Endothelial cell of umbilical vein (primary cell): ENCODE measurements at regions not wholly inside any gene's neighbourhood (a gene's known extent, or its start where the extent isn't known, plus 50 kb on each side); places are given as distances from the start of the nearest gene placed in this dataset.
A peak's percentile ranks its signal among the peaks of the same experiment; 100 is the strongest.

Source experiments
- BruUV-seq: library from RNA; stranded (reverse); fragments of 400-500 nt; replicated peaks from 2 replicates; lab custom pipeline; 2021; lab: Mats Ljungman, UMichigan
- CTCF ChIA-PET: fragments of 300-600, 350-600 bp; sonication (Branson Sonifier 250); formaldehyde crosslinking; loops from one replicate; lab custom pipeline; 2021; ENCODE audit warnings: antibody characterized with exemption, inconsistent platforms; lab: Charles Lee
- POLR2A ChIA-PET: fragments of 300-600, 350-600 bp; sonication (Branson Sonifier 250); formaldehyde crosslinking; loops from one replicate; lab custom pipeline; 2021; ENCODE audit warnings: antibody characterized with exemption, inconsistent platforms; lab: Charles Lee
- DNase-seq: peaks from one replicate; pipeline ENCODE4 v3.0.0-alpha.2; 2011; ENCODE audit warnings: low read depth, low spot score
- FAIRE-seq: peaks from 2 replicates; lab custom pipeline; 2011; peaks lifted over from hg19 to GRCh38; lab: Jason Lieb, UNC
- H2AFZ ChIP-seq: 2 replicates; pipeline ENCODE4 v1.6.0; 2012; ENCODE audit warnings: low read depth, low read length, control low read depth, inconsistent platforms
- H3K27ac ChIP-seq: 2 replicates; pipeline ENCODE4 v1.5.1; 2011; ENCODE audit warnings: low read depth, mild to moderate bottlenecking, control low read depth, low read length, moderate library complexity; ENCODE audit not compliant: insufficient read depth
- H3K27me3 ChIP-seq, 2 experiments: 2 replicates each; pipeline versions ENCODE4 v1.6.0 to v1.6.1; 2011; ENCODE audit warnings: low read length in 2 of 2, mixed read lengths in 1 of 2; ENCODE audit not compliant: control insufficient read depth in 2 of 2, insufficient read depth in 2 of 2
- H3K36me3 ChIP-seq, 2 experiments: 2 replicates in 1 of 2; 3 replicates in 1 of 2; pipeline ENCODE4 v1.5.1; 2011; ENCODE audit warnings: low read length in 2 of 2, mild to moderate bottlenecking in 1 of 2, moderate library complexity in 1 of 2; ENCODE audit not compliant: control insufficient read depth in 2 of 2, insufficient read depth in 2 of 2; ENCODE audit errors: extremely low read depth in 1 of 2
- H3K4me1 ChIP-seq: 3 replicates; pipeline ENCODE4 v1.5.1; 2011; ENCODE audit warnings: mild to moderate bottlenecking, low read length; ENCODE audit not compliant: control insufficient read depth, insufficient read depth; ENCODE audit errors: extremely low read depth
- H3K4me2 ChIP-seq: 2 replicates; pipeline ENCODE4 v1.6.1; 2011; ENCODE audit warnings: low read length, control low read depth, mixed read lengths; ENCODE audit not compliant: insufficient read depth
- H3K4me3 ChIP-seq, 3 experiments: fragments of 200-600 bp in 1 of 3; sonication (generic), shearing (Covaris generic) in 1 of 3; replicated peaks in 1 of 3; 2 replicates each; pipeline ENCODE4 v1.5.1; 2011 to 2016; ENCODE audit warnings: control low read depth in 3 of 3, low read length in 3 of 3, mild to moderate bottlenecking in 2 of 3, inconsistent platforms in 1 of 3, low read depth in 1 of 3, moderate library complexity in 1 of 3; ENCODE audit not compliant: insufficient read depth in 1 of 3
- H3K79me2 ChIP-seq: 2 replicates; pipeline ENCODE4 v1.6.0; 2012; ENCODE audit warnings: low read length, inconsistent platforms; ENCODE audit not compliant: control insufficient read depth, insufficient read depth
- H3K9ac ChIP-seq: replicated peaks from 2 replicates; pipeline ENCODE3; 2011; ENCODE audit warnings: low read length, control low read depth; ENCODE audit not compliant: insufficient read depth; ENCODE audit errors: extremely low read depth
- H3K9me1 ChIP-seq: replicated peaks from 3 replicates; pipeline ENCODE4 v1.6.0; 2011; ENCODE audit warnings: mild to moderate bottlenecking, low read length; ENCODE audit not compliant: control insufficient read depth, insufficient read depth; ENCODE audit errors: extremely low read depth
- H3K9me3 ChIP-seq: replicated peaks from 2 replicates; pipeline ENCODE4 v1.5.1; 2012; ENCODE audit warnings: low read length, inconsistent platforms; ENCODE audit not compliant: control insufficient read depth, insufficient read depth
- H4K20me1 ChIP-seq: replicated peaks from 2 replicates; pipeline ENCODE3; 2011; ENCODE audit warnings: mild to moderate bottlenecking, low read length; ENCODE audit not compliant: control insufficient read depth, insufficient read depth; ENCODE audit errors: extremely low read depth
- CTCF ChIP-seq, 2 donors: IDR thresholded peaks; 1 replicate in 1 of 2; 2 replicates in 1 of 2; pipeline ENCODE4 v1.5.1; 2011; ENCODE audit warnings: low read length in 2 of 2, mild to moderate bottlenecking in 2 of 2, moderate library complexity in 2 of 2, control low read depth in 1 of 2, inconsistent platforms in 1 of 2, low read depth in 1 of 2; ENCODE audit not compliant: insufficient read depth in 1 of 2; ENCODE audit errors: extremely low read depth in 1 of 2
- EZH2 ChIP-seq: IDR thresholded peaks from 2 replicates; pipeline ENCODE4 v1.6.1; 2012; ENCODE audit warnings: borderline replicate concordance, low read depth, mild to moderate bottlenecking, moderate library complexity, low read length, inconsistent platforms; ENCODE audit not compliant: severe bottlenecking
- FOS ChIP-seq: IDR thresholded peaks from 2 replicates; pipeline ENCODE4 v1.6.1; 2011; ENCODE audit warnings: mild to moderate bottlenecking, low read length, moderate library complexity, borderline replicate concordance; ENCODE audit not compliant: insufficient read depth
- GATA2 ChIP-seq: IDR thresholded peaks from 2 replicates; pipeline ENCODE4 v1.7.0; 2011; ENCODE audit warnings: low read depth, mild to moderate bottlenecking, moderate library complexity, mixed read lengths, low read length; ENCODE audit not compliant: insufficient read length, insufficient read depth
- JUN ChIP-seq: IDR thresholded peaks from 2 replicates; pipeline ENCODE4 v1.6.1; 2011; ENCODE audit warnings: borderline replicate concordance, low read depth; ENCODE audit not compliant: insufficient read length, insufficient read depth
- MAX ChIP-seq: IDR thresholded peaks from 2 replicates; pipeline ENCODE4 v1.6.1; 2011; ENCODE audit not compliant: insufficient read depth, insufficient read length
- MYC ChIP-seq: IDR thresholded peaks from one replicate; pipeline ENCODE4 v1.6.1; 2011; ENCODE audit warnings: mild to moderate bottlenecking, low read depth, low read length
- POLR2AphosphoS5 ChIP-seq: IDR thresholded peaks from 2 replicates; pipeline ENCODE4 v1.6.1; 2012; ENCODE audit warnings: low read depth, mild to moderate bottlenecking, control low read depth, low read length, moderate library complexity; ENCODE audit not compliant: insufficient read depth
- dilution Hi-C: fragments of 300-500 bp; cut with MboI; formaldehyde crosslinking; loops from one replicate; pipeline ENCODE4 v1.15.0; 2019; ENCODE audit warnings: low sequenced_read_pairs; ENCODE audit not compliant: extremely low pct_ligation_motif_present
- intact Hi-C: fragments of 100-400 bp; cut with micrococcal nuclease; formaldehyde crosslinking; loops from one replicate; pipeline ENCODE4 v1.10.0; 2022

- Histone ChIP-seq H3K9me3 (no peaks in the 10 kb centered on the region), H3K9me1 (no peaks in the 10 kb centered on the region), H3K4me1 (no peaks in the 10 kb centered on the region), H3K9ac (no peak overlapping the region), H3K79me2 (no peaks in the 10 kb centered on the region), H3K27me3 (no peaks in the 10 kb centered on the region), H3K4me3 (no peak overlapping the region), H3K27ac (no peak overlapping the region), H4K20me1 (no peaks in the 10 kb centered on the region), H3K36me3 (no peaks in the 10 kb centered on the region), H3K4me2 (no peak overlapping the region), H2AFZ (no peak overlapping the region)
- intact Hi-C loops (no loop called here), dilution Hi-C loops (no loop called here)
- ChIA-PET POLR2A (no interaction called here), CTCF (no interaction called here)
- DNase-seq (no peak), FAIRE-seq (no peak)
- BruUV-seq: no TSS peak
- TF ChIP-seq MAX (peak; percentile 37), GATA2 (no peak), JUN (no peak)
These were observed 142.7 kb upstream of the PPP1R26 start for GRCh38 chr9:135336722-135337527.

- Histone ChIP-seq H3K9me1 (no peaks in the 10 kb centered on the region), H2AFZ (no peak overlapping the region), H4K20me1 (no peaks in the 10 kb centered on the region), H3K9me3 (no peaks in the 10 kb centered on the region), H3K36me3 (no peaks in the 10 kb centered on the region), H3K79me2 (no peaks in the 10 kb centered on the region), H3K4me3 (no peak overlapping the region), H3K27ac (no peak overlapping the region), H3K4me2 (no peak overlapping the region), H3K4me1 (no peaks in the 10 kb centered on the region), H3K27me3 (no peaks in the 10 kb centered on the region), H3K9ac (no peak overlapping the region)
- DNase-seq: no peak
- intact Hi-C loops (no loop called here), dilution Hi-C loops (no loop called here)
- FAIRE-seq: no peak
- ChIA-PET POLR2A (no interaction called here), CTCF (no interaction called here)
- no TSS peak for BruUV-seq
- TF ChIP-seq FOS (no peak), POLR2AphosphoS5 (no peak), EZH2 (no peak), CTCF (IDR thresholded peaks at IDR 0.05; ENCODE audit: extremely low read depth in 1 of 2, insufficient read depth in 1 of 2, low read depth in 1 of 2, low read length in 2 of 2) (no peak), MYC (no peak)
These were observed 141.0 kb upstream of the PPP1R26 start for GRCh38 chr9:135338546-135338945.
